B cell (primary cell): ENCODE measurements at regions not wholly inside any gene's neighbourhood (a gene's known extent, or its start where the extent isn't known, plus 50 kb on each side); places are given as distances from the start of the nearest gene placed in this dataset.

Experiments used
- ATAC-seq: fragments of 200-7000 bp; cut with Tn5 transposase; one replicate; pipeline ENCODE4 v1.10.0; 2021; ENCODE audit warnings: low read depth, mild to moderate bottlenecking, moderate number of reproducible peaks, moderate library complexity
- CTCF ChIA-PET: fragments of 350-600 bp; sonication (Branson Sonifier 250); formaldehyde crosslinking; loops from one replicate; lab custom pipeline; 2021; ENCODE audit warnings: antibody characterized with exemption, inconsistent platforms; lab: Charles Lee
- POLR2A ChIA-PET: fragments of 350-600 bp; sonication (Branson Sonifier 250); formaldehyde crosslinking; loops from one replicate; lab custom pipeline; 2021; ENCODE audit warnings: antibody characterized with exemption; lab: Charles Lee
- DNase-seq: peaks from one replicate; pipeline ENCODE4 v3.0.0; 2013
- H2AFZ ChIP-seq: 2 replicates; pipeline ENCODE4 v1.6.1; 2012; ENCODE audit warnings: mild to moderate bottlenecking, low read depth, low read length; ENCODE audit not compliant: insufficient read depth, poor library complexity, severe bottlenecking
- H3K27ac ChIP-seq, 2 donors: 1 replicate in 1 of 2; 2 replicates in 1 of 2; pipeline ENCODE4 v1.5.1; 2012 to 2013; ENCODE audit warnings: low read length in 2 of 2, mild to moderate bottlenecking in 2 of 2, moderate library complexity in 1 of 2
- H3K27me3 ChIP-seq, 4 experiments: fragments of 200-600 bp in 1 of 4; sonication (generic) in 1 of 4; replicated peaks in 1 of 4; 1 replicate in 2 of 4; 2 replicates in 2 of 4; pipeline versions ENCODE4 v1.6.1 to v1.7.0; 2013 to 2016; ENCODE audit warnings: low read length in 3 of 4, mild to moderate bottlenecking in 2 of 4, mixed read lengths in 1 of 4, moderate library complexity in 1 of 4; ENCODE audit not compliant: insufficient read depth in 4 of 4, control insufficient read depth in 3 of 4; ENCODE audit errors: control extremely low read depth in 1 of 4
- H3K36me3 ChIP-seq, 2 experiments: replicated peaks in 1 of 2; 1 replicate in 1 of 2; 2 replicates in 1 of 2; pipeline versions ENCODE4 v1.6.1 to v1.7.1; 2013; ENCODE audit warnings: low read length in 1 of 2; ENCODE audit not compliant: insufficient read depth in 2 of 2, control insufficient read depth in 1 of 2; ENCODE audit errors: control extremely low read depth in 1 of 2, extremely low read depth in 1 of 2
- H3K4me1 ChIP-seq, 2 donors: fragments of 200-600 bp in 1 of 2; sonication (generic) in 1 of 2; 1 replicate in 1 of 2; 2 replicates in 1 of 2; pipeline versions ENCODE4 v1.5.1 to v1.6.1; 2013 to 2017; ENCODE audit warnings: low read length in 2 of 2; ENCODE audit not compliant: control insufficient read depth in 2 of 2, insufficient read depth in 2 of 2
- H3K4me2 ChIP-seq: replicated peaks from 2 replicates; pipeline ENCODE3; 2012; ENCODE audit warnings: mild to moderate bottlenecking, low read depth, low read length; ENCODE audit not compliant: poor library complexity, severe bottlenecking
- H3K4me3 ChIP-seq, 5 experiments: fragments of 200-600 bp in 1 of 5; sonication (generic) in 1 of 5; 1 replicate in 3 of 5; 2 replicates in 2 of 5; pipeline versions ENCODE4 v1.5.1 to v1.7.0; 2011 to 2016; ENCODE audit warnings: low read length in 4 of 5, mild to moderate bottlenecking in 4 of 5, low read depth in 2 of 5, control low read depth in 1 of 5, moderate library complexity in 1 of 5; ENCODE audit not compliant: insufficient read depth in 1 of 5; ENCODE audit errors: control extremely low read depth in 1 of 5, extremely low read depth in 1 of 5
- H3K79me2 ChIP-seq: fragments of 200-600 bp; sonication (generic); one replicate; pipeline ENCODE4 v1.6.0; 2016; ENCODE audit warnings: low read length; ENCODE audit not compliant: control insufficient read depth, insufficient read depth
- H3K9ac ChIP-seq: fragments of 200-600 bp; sonication (generic); 2 replicates; pipeline ENCODE4 v1.6.1; 2017; ENCODE audit warnings: mild to moderate bottlenecking, low read length, moderate library complexity
- H3K9me3 ChIP-seq, 3 donors: one replicate each; pipeline versions ENCODE4 v1.6.1 to v1.7.1; 2013; ENCODE audit warnings: low read length in 2 of 3; ENCODE audit not compliant: control insufficient read depth in 2 of 3, insufficient read depth in 1 of 3; ENCODE audit errors: control extremely low read depth in 1 of 3
- H4K20me1 ChIP-seq: 2 replicates; pipeline ENCODE4 v1.6.0; 2012; ENCODE audit warnings: mild to moderate bottlenecking, low read length; ENCODE audit not compliant: insufficient read depth, control insufficient read depth, poor library complexity, severe bottlenecking
- H3K27ac Mint-ChIP-seq: one replicate; pipeline ENCODE4 v1.8.0; 2021; ENCODE audit warnings: mixed read lengths
- H3K27me3 Mint-ChIP-seq: one replicate; pipeline ENCODE4 v1.8.0; 2021; ENCODE audit warnings: mixed read lengths
- H3K4me1 Mint-ChIP-seq: one replicate; pipeline ENCODE4 v1.8.0; 2021; ENCODE audit warnings: mixed read lengths
- H3K4me3 Mint-ChIP-seq: one replicate; pipeline ENCODE4 v1.8.0; 2021; ENCODE audit warnings: mixed read lengths
- H3K9me3 Mint-ChIP-seq: one replicate; pipeline ENCODE4 v1.8.0; 2022; ENCODE audit warnings: mixed read lengths; ENCODE audit not compliant: insufficient read depth
- CTCF ChIP-seq: fragments of 200-600 bp; IDR thresholded peaks from one replicate; pipeline ENCODE4 v1.8.0; 2022; ENCODE audit warnings: antibody characterized with exemption, mild to moderate bottlenecking
- EZH2 ChIP-seq: IDR thresholded peaks from 2 replicates; pipeline ENCODE4 v1.6.1; 2012; ENCODE audit warnings: borderline replicate concordance, low read depth, mild to moderate bottlenecking, moderate library complexity, low read length; ENCODE audit not compliant: insufficient read depth, poor library complexity, severe bottlenecking
- WGBS: methylation state at CpG from one replicate; pipeline ENCODE4 v1.1.5; 2013; ENCODE audit warnings: missing lambda C conversion rate; ENCODE audit not compliant: insufficient coverage; 5-methylcytosine and 5-hydroxymethylcytosine counted together
- intact Hi-C: fragments of 100-400 bp; cut with micrococcal nuclease; formaldehyde crosslinking; loops from one replicate; pipeline ENCODE4 v1.10.0; 2022

DNA sequence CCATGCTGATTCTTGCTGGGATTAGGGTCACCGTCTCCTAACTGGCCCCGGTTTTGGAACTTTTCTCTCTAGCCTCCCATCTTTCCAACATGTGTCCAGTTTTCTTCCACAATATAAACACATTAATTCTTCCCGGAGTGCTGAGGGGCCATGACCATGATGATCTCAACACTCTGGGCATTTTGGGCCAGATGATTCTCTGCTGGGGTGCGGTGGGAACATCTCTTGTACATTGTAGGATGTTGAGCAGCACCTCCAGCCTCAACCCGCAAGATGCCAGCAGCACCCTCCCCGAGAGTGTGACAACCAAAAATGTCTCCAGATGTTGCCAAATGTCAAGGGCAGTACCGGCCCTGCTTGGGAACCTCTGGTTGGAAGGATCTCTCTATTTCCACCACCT lies 164.8 kb downstream of the TFAP2C start:
- DNase-seq: no peak
- Histone ChIP-seq H3K79me2 (no peaks in the 10 kb centered on the region), H3K27me3 (no peaks in the 10 kb centered on the region), H3K4me1 (no peaks in the 10 kb centered on the region), H3K36me3 (no peaks in the 10 kb centered on the region), H3K27ac (no peak overlapping the region), H3K4me2 (no peak overlapping the region), H3K4me3 (no peak overlapping the region), H2AFZ (no peak overlapping the region), H4K20me1 (no peaks in the 10 kb centered on the region), H3K9ac (no peak overlapping the region), H3K9me3 (peaks cover 0 to 9% (median 0%) of the 10 kb centered on the region in 3 donors)
- no peak for TF ChIP-seq EZH2
- TF ChIP-seq CTCF: no peak
- WGBS: 92% methylated on average over 4 of the region's 7 CpGs
- intact Hi-C loops: no loop called here
- no peak for ATAC-seq
- H3K9me3 Mint-ChIP-seq: peaks cover 3% of the 10 kb centered on the region
- ChIA-PET CTCF (no interaction called here), POLR2A (no interaction called here)
- H3K27ac Mint-ChIP-seq: no peak overlapping the region
- no peak overlapping the region for H3K4me3 Mint-ChIP-seq
- no peaks in the 10 kb centered on the region for H3K4me1 Mint-ChIP-seq
- peaks cover 7% of the 10 kb centered on the region for H3K27me3 Mint-ChIP-seq

DNA sequence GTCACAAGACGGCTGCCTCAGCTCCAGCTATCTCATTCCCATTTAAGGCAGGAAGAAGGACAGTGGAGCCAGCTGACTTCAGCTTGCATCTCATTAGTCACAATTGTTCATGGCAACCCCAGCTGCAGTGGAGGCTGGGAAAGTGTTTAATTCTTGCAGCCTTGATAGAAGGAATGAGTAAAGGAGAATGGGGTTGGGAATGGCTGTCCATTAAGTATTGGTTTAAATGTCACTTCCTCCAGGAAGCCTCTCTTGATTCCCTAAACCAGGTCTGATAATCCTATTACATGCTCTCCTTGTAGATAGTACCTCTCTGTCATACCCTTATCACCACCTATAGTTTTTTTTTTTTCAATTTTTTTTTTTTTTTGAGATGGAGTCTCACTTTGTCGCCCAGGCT lies 166.4 kb downstream of the TFAP2C start:
- peaks cover 0 to 9% (median 0%) of the 10 kb centered on the region in 3 donors for H3K9me3 ChIP-seq
- intact Hi-C loops: no loop called here
- no peak overlapping the region for H2AFZ ChIP-seq
- H3K27me3 ChIP-seq: no peaks in the 10 kb centered on the region
- H3K4me3 ChIP-seq: no peak overlapping the region
- no peaks in the 10 kb centered on the region for H3K36me3 ChIP-seq
- H4K20me1 ChIP-seq: no peaks in the 10 kb centered on the region
- H3K9me3 Mint-ChIP-seq: peaks cover 3% of the 10 kb centered on the region
- peaks cover 8% of the 10 kb centered on the region for H3K27me3 Mint-ChIP-seq
- CTCF ChIA-PET: interaction anchor here (0.7 kb wide), 1 partner anchor 82 kb away, joined by 4 read pairs; no protein-coding TSS in a partner anchor
- POLR2A ChIA-PET: no interaction called here
- no peaks in the 10 kb centered on the region for H3K79me2 ChIP-seq
- no peak overlapping the region for H3K4me3 Mint-ChIP-seq
- no peak for DNase-seq
- WGBS: 100% methylated on average over 1 of the region's 2 CpGs
- no peak overlapping the region for H3K27ac Mint-ChIP-seq
- H3K4me1 Mint-ChIP-seq: no peaks in the 10 kb centered on the region
- ATAC-seq: no peak
- H3K4me1 ChIP-seq: no peaks in the 10 kb centered on the region
- TF ChIP-seq EZH2: no peak
- no peak for TF ChIP-seq CTCF
- no peak overlapping the region for H3K4me2 ChIP-seq
- H3K27ac ChIP-seq: no peak overlapping the region
- no peak overlapping the region for H3K9ac ChIP-seq
